ELR (cell line): ENCODE measurements at regions not wholly inside any gene's neighbourhood (a gene's known extent, or its start where the extent isn't known, plus 50 kb on each side); places are given as distances from the start of the nearest gene placed in this dataset.
"Not testable (repeated sequence)": the region's sequence is repeated elsewhere in the genome, so short reads cannot be mapped to it uniquely, and the experiment has no call there.

Source experiments
- DNase-seq: peaks from one replicate; pipeline ENCODE4 v3.0.0-alpha.2; 2015; ENCODE audit warnings: low read depth

GRCh38 chrX:139199933-139200332 is 330.6 kb upstream of the F9 start:
- no peak for DNase-seq

- no peak for DNase-seq
Measured at GRCh38 chrX:139198936-139199335, 331.6 kb upstream of the F9 start.

GRCh38 chrX:139196890-139197289 is 333.6 kb upstream of the F9 start:
- no peak for DNase-seq

GRCh38 chrX:139194571-139195280 is 335.8 kb upstream of the F9 start:
- DNase-seq = no peak

- DNase-seq = no peak
Measured at GRCh38 chrX:139192386-139192961, 338.1 kb upstream of the F9 start.

GRCh38 chrX:139191746-139192385 is 338.7 kb upstream of the F9 start:
- DNase-seq = no peak

GRCh38 chrX:139191286-139191685 is 339.3 kb upstream of the F9 start:
- no peak for DNase-seq

GRCh38 chrX:139187738-139188137 is 342.8 kb upstream of the F9 start:
- DNase-seq = no peak

GRCh38 chrX:139186991-139187390 is 343.5 kb upstream of the F9 start:
- no peak for DNase-seq

- no peak for DNase-seq
Measured at GRCh38 chrX:139179592-139179991, 350.9 kb upstream of the F9 start.

GRCh38 chrX:139178980-139179379 is 351.6 kb upstream of the F9 start:
- no peak for DNase-seq

GRCh38 chrX:139172731-139173130 is 357.8 kb upstream of the F9 start:
- no peak for DNase-seq

- no peak for DNase-seq
Measured at GRCh38 chrX:139170526-139171173, 359.9 kb upstream of the F9 start.

GRCh38 chrX:139167282-139167681 is 363.3 kb upstream of the F9 start:
- no peak for DNase-seq

- no peak for DNase-seq
Measured at GRCh38 chrX:139158256-139158655, 372.3 kb upstream of the F9 start.

- no peak for DNase-seq
Measured at GRCh38 chrX:139156356-139156755, 374.2 kb upstream of the F9 start.

GRCh38 chrX:139146625-139147024 is 383.9 kb upstream of the F9 start:
- not testable (repeated sequence) for DNase-seq

GRCh38 chrX:139141370-139141769 is 389.2 kb upstream of the F9 start:
- DNase-seq = no peak

- DNase-seq = no peak
Measured at GRCh38 chrX:139134316-139134715, 396.2 kb upstream of the F9 start.

GRCh38 chrX:139126493-139126892 is 404.0 kb upstream of the F9 start:
- DNase-seq = peak; percentile 12

- DNase-seq = no peak
Measured at GRCh38 chrX:139125916-139126315, 404.6 kb upstream of the F9 start.

GRCh38 chrX:139121616-139122286 is 408.8 kb upstream of the F9 start:
- DNase-seq = no peak
